ENCODE measurements at regions not wholly inside any gene's neighbourhood (a gene's known extent, or its start where the extent isn't known, plus 50 kb on each side); places are given as distances from the start of the nearest gene placed in this dataset.

DNA sequence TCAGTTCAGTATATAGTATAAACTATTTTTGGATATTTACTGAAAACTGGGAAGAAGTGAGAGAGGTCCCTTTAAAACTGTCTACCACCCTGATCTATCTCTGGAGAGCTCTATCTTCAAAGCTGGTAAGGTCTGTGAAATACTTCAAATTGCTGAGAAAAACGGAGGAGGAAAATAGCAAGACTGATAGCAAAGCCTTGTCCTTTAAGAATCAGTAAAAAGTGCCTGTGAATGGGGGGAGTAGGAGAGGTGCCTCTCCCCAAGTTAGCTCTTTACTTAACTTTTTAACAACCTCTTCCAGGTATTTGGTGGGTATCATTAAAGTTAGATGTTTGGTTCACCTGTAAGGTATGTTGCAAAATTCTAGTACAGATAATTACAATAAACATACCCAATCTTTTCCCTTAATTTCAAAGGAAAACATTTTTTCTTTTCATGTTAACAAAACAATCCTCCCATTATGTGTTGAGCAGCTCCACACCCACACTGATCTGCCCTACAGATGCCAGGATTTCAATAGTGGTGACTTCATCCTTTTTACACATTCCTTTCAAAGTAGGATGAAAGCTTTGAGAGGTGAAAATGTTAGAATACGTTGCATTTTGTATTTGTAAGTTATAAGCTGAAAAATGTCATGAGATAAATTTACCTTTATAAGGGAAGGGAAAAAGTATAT is 149.2 kb downstream of the CRPPA start:
- Histone ChIP-seq H2BK12ac (ENCODE audit: low read length in 2 of 2) (no peak overlapping the region), H3K4me3 (ENCODE audit: insufficient read depth in 1 of 2, low read depth in 1 of 2, low read length in 2 of 2) (no peak overlapping the region), H3K23ac (ENCODE audit: low read length in 2 of 2) (no peak overlapping the region), H3K27me3 (ENCODE audit: control insufficient read depth in 1 of 2, insufficient read depth in 1 of 2, low read length in 2 of 2) (no peaks in the 10 kb centered on the region), H2AFZ (ENCODE audit: low read depth, low read length) (no peak overlapping the region), H3K4me2 (ENCODE audit: low read length, poor library complexity, severe bottlenecking) (no peak overlapping the region), H3K14ac (ENCODE audit: low read length in 2 of 2) (no peak overlapping the region), H3K79me1 (replicated peaks; ENCODE audit: low read length, poor library complexity, severe bottlenecking) (no peaks in the 10 kb centered on the region), H4K8ac (ENCODE audit: low read length) (no peak overlapping the region), H3K18ac (ENCODE audit: low read depth in 1 of 2, low read length in 2 of 2) (no peak overlapping the region), H3K9ac (ENCODE audit: low read length) (no peak overlapping the region), H2AK5ac (ENCODE audit: low read length, severe bottlenecking) (no peak overlapping the region), H3K4me1 (ENCODE audit: control insufficient read depth, insufficient read depth, low read depth, low read length) (peaks cover 2% of the 10 kb centered on the region), H3K9me3 (ENCODE audit: control insufficient read depth, low read length) (no peaks in the 10 kb centered on the region), H4K91ac (ENCODE audit: low read length) (no peak overlapping the region), H3K27ac (ENCODE audit: low read length, poor library complexity, severe bottlenecking) (no peak overlapping the region), H2BK120ac (ENCODE audit: low read depth, low read length) (no peak overlapping the region), H2BK15ac (ENCODE audit: low read depth, poor library complexity, severe bottlenecking) (no peak overlapping the region), H3K4ac (ENCODE audit: low read depth in 1 of 2, low read length in 2 of 2) (no peak overlapping the region), H3K36me3 (ENCODE audit: control insufficient read depth in 1 of 2, insufficient read depth in 2 of 2, low read depth in 1 of 2, low read length in 2 of 2) (peaks cover 0 to 8% of the 10 kb centered on the region in 2 experiments), H2BK5ac (ENCODE audit: low read depth, low read length, poor library complexity, severe bottlenecking) (no peak overlapping the region)
- WGBS, result no CpG with 5 or more reads among the region's 2 CpGs
- no peak for DNase-seq

DNA sequence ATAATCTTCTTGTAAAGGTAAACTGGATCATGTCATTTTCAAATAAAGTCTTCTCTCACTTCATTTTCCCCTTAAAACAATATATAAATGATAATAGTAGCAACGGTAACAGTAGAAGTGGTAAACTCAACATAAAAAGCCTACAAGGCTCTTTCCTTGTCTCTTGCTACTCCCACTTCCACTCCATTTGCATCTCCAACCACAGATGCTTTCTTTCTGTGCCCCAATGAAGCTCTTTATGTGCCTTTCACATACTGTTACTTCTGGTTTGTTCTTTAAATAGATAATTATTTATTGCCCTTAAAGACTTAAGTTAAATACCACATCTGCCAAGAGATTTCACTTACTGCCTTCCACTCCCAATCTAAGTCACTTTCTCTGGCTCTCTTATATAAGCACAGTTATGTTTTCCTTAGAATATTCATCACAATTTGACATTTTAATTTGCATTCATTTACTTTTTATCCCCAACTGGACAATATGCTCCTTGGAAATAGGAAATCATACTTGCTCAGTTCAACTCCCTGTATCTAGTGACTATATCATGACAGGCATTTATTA is 149.9 kb downstream of the CRPPA start:
- no peak overlapping the region for H3K18ac ChIP-seq (ENCODE audit: low read depth in 1 of 2, low read length in 2 of 2)
- peaks cover 2% of the 10 kb centered on the region for H3K4me1 ChIP-seq (ENCODE audit: control insufficient read depth, insufficient read depth, low read depth, low read length)
- H2BK15ac ChIP-seq (ENCODE audit: low read depth, poor library complexity, severe bottlenecking), result no peak overlapping the region
- no peak overlapping the region for H3K14ac ChIP-seq (ENCODE audit: low read length in 2 of 2)
- H4K91ac ChIP-seq (ENCODE audit: low read length), result no peak overlapping the region
- peaks cover 0 to 8% of the 10 kb centered on the region in 2 experiments for H3K36me3 ChIP-seq (ENCODE audit: control insufficient read depth in 1 of 2, insufficient read depth in 2 of 2, low read depth in 1 of 2, low read length in 2 of 2)
- no peak overlapping the region for H3K4me2 ChIP-seq (ENCODE audit: low read length, poor library complexity, severe bottlenecking)
- 80% methylated on average over 1 of the region's 1 CpG for WGBS
- H3K27ac ChIP-seq (ENCODE audit: low read length, poor library complexity, severe bottlenecking), result no peak overlapping the region
- H2BK120ac ChIP-seq (ENCODE audit: low read depth, low read length), result no peak overlapping the region
- no peaks in the 10 kb centered on the region for H3K27me3 ChIP-seq (ENCODE audit: control insufficient read depth in 1 of 2, insufficient read depth in 1 of 2, low read length in 2 of 2)
- H2AK5ac ChIP-seq (ENCODE audit: low read length, severe bottlenecking), result no peak overlapping the region
- H3K79me1 ChIP-seq (replicated peaks; ENCODE audit: low read length, poor library complexity, severe bottlenecking), result no peaks in the 10 kb centered on the region
- H3K4me3 ChIP-seq (ENCODE audit: insufficient read depth in 1 of 2, low read depth in 1 of 2, low read length in 2 of 2), result no peak overlapping the region
- no peak overlapping the region for H2BK12ac ChIP-seq (ENCODE audit: low read length in 2 of 2)
- DNase-seq, result no peak
- H3K23ac ChIP-seq (ENCODE audit: low read length in 2 of 2), result no peak overlapping the region
- no peak overlapping the region for H3K4ac ChIP-seq (ENCODE audit: low read depth in 1 of 2, low read length in 2 of 2)
- H4K8ac ChIP-seq (ENCODE audit: low read length), result no peak overlapping the region
- H2BK5ac ChIP-seq (ENCODE audit: low read depth, low read length, poor library complexity, severe bottlenecking), result no peak overlapping the region
- no peak overlapping the region for H3K9ac ChIP-seq (ENCODE audit: low read length)
- H2AFZ ChIP-seq (ENCODE audit: low read depth, low read length), result no peak overlapping the region
- no peaks in the 10 kb centered on the region for H3K9me3 ChIP-seq (ENCODE audit: control insufficient read depth, low read length)

GRCh38 chr7:16270844-16271243 is 150.5 kb downstream of the CRPPA start:
- H3K27me3 ChIP-seq (ENCODE audit: control insufficient read depth in 1 of 2, insufficient read depth in 1 of 2, low read length in 2 of 2), result no peaks in the 10 kb centered on the region
- no peaks in the 10 kb centered on the region for H3K9me3 ChIP-seq (ENCODE audit: control insufficient read depth, low read length)
- H3K79me1 ChIP-seq (replicated peaks; ENCODE audit: low read length, poor library complexity, severe bottlenecking), result no peaks in the 10 kb centered on the region
- H3K4me1 ChIP-seq (ENCODE audit: control insufficient read depth, insufficient read depth, low read depth, low read length), result peaks cover 2% of the 10 kb centered on the region
- H3K14ac ChIP-seq (ENCODE audit: low read length in 2 of 2), result no peak overlapping the region
- no peak overlapping the region for H3K18ac ChIP-seq (ENCODE audit: low read depth in 1 of 2, low read length in 2 of 2)
- no peak overlapping the region for H4K91ac ChIP-seq (ENCODE audit: low read length)
- H3K4ac ChIP-seq (ENCODE audit: low read depth in 1 of 2, low read length in 2 of 2), result no peak overlapping the region
- no peak overlapping the region for H4K8ac ChIP-seq (ENCODE audit: low read length)
- no peak overlapping the region for H3K27ac ChIP-seq (ENCODE audit: low read length, poor library complexity, severe bottlenecking)
- no peak overlapping the region for H2BK15ac ChIP-seq (ENCODE audit: low read depth, poor library complexity, severe bottlenecking)
- H2AFZ ChIP-seq (ENCODE audit: low read depth, low read length), result no peak overlapping the region
- H2BK120ac ChIP-seq (ENCODE audit: low read depth, low read length), result no peak overlapping the region
- H3K9ac ChIP-seq (ENCODE audit: low read length), result no peak overlapping the region
- H3K4me3 ChIP-seq (ENCODE audit: insufficient read depth in 1 of 2, low read depth in 1 of 2, low read length in 2 of 2), result no peak overlapping the region
- no peak overlapping the region for H3K23ac ChIP-seq (ENCODE audit: low read length in 2 of 2)
- no peak for DNase-seq
- 85% methylated on average over 3 of the region's 4 CpGs for WGBS
- no peak overlapping the region for H3K4me2 ChIP-seq (ENCODE audit: low read length, poor library complexity, severe bottlenecking)
- no peak overlapping the region for H2BK12ac ChIP-seq (ENCODE audit: low read length in 2 of 2)
- H2AK5ac ChIP-seq (ENCODE audit: low read length, severe bottlenecking), result no peak overlapping the region
- no peak overlapping the region for H2BK5ac ChIP-seq (ENCODE audit: low read depth, low read length, poor library complexity, severe bottlenecking)
- H3K36me3 ChIP-seq (ENCODE audit: control insufficient read depth in 1 of 2, insufficient read depth in 2 of 2, low read depth in 1 of 2, low read length in 2 of 2), result peaks cover 0 to 8% of the 10 kb centered on the region in 2 experiments

DNA sequence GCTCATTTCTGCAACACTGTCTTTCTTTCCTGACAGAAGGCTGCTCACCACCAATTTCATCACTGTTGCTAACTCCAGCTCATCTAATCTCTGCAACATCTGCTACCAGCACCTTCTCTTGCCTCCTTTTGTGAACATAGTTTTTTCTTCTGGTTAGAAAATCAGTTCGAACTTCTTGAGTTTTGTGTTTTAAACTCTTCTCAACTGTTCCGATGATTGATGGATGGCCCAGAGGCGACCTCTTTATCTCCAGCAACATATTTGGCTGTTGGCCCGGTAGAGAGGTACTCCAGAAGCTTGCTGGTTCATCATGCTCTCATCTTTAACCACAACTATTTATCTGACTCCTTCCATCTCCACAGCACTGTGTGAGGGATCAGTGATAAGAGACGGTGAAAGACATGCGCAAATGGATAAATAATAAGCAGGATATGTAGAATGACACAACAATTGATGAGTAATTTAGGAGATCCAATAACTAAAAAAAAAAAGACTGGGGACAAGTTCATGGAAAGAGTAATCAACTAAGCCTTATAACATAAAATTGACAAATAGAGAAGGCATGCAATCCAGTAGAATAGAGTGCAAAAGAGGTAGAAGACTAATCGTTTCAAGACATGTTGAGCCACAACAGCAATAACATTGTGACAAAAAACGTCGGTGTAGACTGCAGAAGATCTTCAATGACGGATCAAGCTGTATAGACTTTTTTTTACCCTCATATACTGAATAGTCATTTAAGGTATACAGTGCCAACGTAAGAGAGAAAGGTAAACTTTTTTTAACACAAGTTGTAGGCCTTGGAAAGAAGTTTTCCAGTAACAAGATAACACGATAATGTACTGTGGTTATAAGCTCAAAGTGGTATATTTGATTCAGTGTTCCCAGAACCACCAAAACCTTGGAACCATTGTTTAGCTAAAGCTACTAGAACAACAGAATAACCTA is 152.2 kb downstream of the CRPPA start:
- no peak overlapping the region for H3K4me2 ChIP-seq (ENCODE audit: low read length, poor library complexity, severe bottlenecking)
- WGBS, result 79% methylated on average over 4 of the region's 12 CpGs
- H4K91ac ChIP-seq (ENCODE audit: low read length), result no peak overlapping the region
- no peak overlapping the region for H3K27ac ChIP-seq (ENCODE audit: low read length, poor library complexity, severe bottlenecking)
- no peak overlapping the region for H4K8ac ChIP-seq (ENCODE audit: low read length)
- no peak overlapping the region for H2BK5ac ChIP-seq (ENCODE audit: low read depth, low read length, poor library complexity, severe bottlenecking)
- no peak overlapping the region for H3K14ac ChIP-seq (ENCODE audit: low read length in 2 of 2)
- H2BK12ac ChIP-seq (ENCODE audit: low read length in 2 of 2), result no peak overlapping the region
- H3K4ac ChIP-seq (ENCODE audit: low read depth in 1 of 2, low read length in 2 of 2), result no peak overlapping the region
- H3K27me3 ChIP-seq (ENCODE audit: control insufficient read depth in 1 of 2, insufficient read depth in 1 of 2, low read length in 2 of 2), result no peaks in the 10 kb centered on the region
- H3K4me3 ChIP-seq (ENCODE audit: insufficient read depth in 1 of 2, low read depth in 1 of 2, low read length in 2 of 2), result no peak overlapping the region
- no peak overlapping the region for H2BK15ac ChIP-seq (ENCODE audit: low read depth, poor library complexity, severe bottlenecking)
- peaks cover 0 to 8% of the 10 kb centered on the region in 2 experiments for H3K36me3 ChIP-seq (ENCODE audit: control insufficient read depth in 1 of 2, insufficient read depth in 2 of 2, low read depth in 1 of 2, low read length in 2 of 2)
- no peaks in the 10 kb centered on the region for H3K9me3 ChIP-seq (ENCODE audit: control insufficient read depth, low read length)
- no peaks in the 10 kb centered on the region for H3K79me1 ChIP-seq (replicated peaks; ENCODE audit: low read length, poor library complexity, severe bottlenecking)
- H2AFZ ChIP-seq (ENCODE audit: low read depth, low read length), result no peak overlapping the region
- no peak overlapping the region for H2BK120ac ChIP-seq (ENCODE audit: low read depth, low read length)
- peaks cover 2% of the 10 kb centered on the region for H3K4me1 ChIP-seq (ENCODE audit: control insufficient read depth, insufficient read depth, low read depth, low read length)
- DNase-seq, result peak; percentile 66
- no peak overlapping the region for H3K18ac ChIP-seq (ENCODE audit: low read depth in 1 of 2, low read length in 2 of 2)
- H2AK5ac ChIP-seq (ENCODE audit: low read length, severe bottlenecking), result no peak overlapping the region
- H3K9ac ChIP-seq (ENCODE audit: low read length), result no peak overlapping the region
- H3K23ac ChIP-seq (ENCODE audit: low read length in 2 of 2), result no peak overlapping the region

All from mesenchymal stem cell (in vitro differentiated cells and primary cell).